Rectal smooth muscle tissue (tissue), 1 donor: ENCODE measurements at regions not wholly inside any gene's neighbourhood (a gene's known extent, or its start where the extent isn't known, plus 50 kb on each side); places are given as distances from the start of the nearest gene placed in this dataset.

Experiments used
- H3K27ac ChIP-seq: one replicate; pipeline ENCODE4 v1.7.0; 2013; ENCODE audit warnings: low read depth, low read length, inconsistent platforms
- H3K27me3 ChIP-seq: one replicate; pipeline ENCODE4 v1.7.0; 2013; ENCODE audit warnings: low read length; ENCODE audit not compliant: control insufficient read depth, insufficient read depth
- H3K36me3 ChIP-seq: one replicate; pipeline ENCODE4 v1.7.0; 2013; ENCODE audit warnings: low read length; ENCODE audit not compliant: control insufficient read depth, insufficient read depth
- H3K4me1 ChIP-seq: one replicate; pipeline ENCODE4 v1.7.0; 2013; ENCODE audit warnings: low read length; ENCODE audit not compliant: control insufficient read depth, insufficient read depth
- H3K4me3 ChIP-seq: one replicate; pipeline ENCODE4 v1.7.0; 2013; ENCODE audit warnings: low read length
- H3K9ac ChIP-seq: one replicate; pipeline ENCODE4 v1.7.0; 2013; ENCODE audit warnings: low read length

- Histone ChIP-seq H3K27ac (no peak overlapping the region), H3K4me3 (no peak overlapping the region), H3K4me1 (no peaks in the 10 kb centered on the region), H3K36me3 (no peaks in the 10 kb centered on the region), H3K9ac (no peak overlapping the region), H3K27me3 (peaks cover 3% of the 10 kb centered on the region)
Measured at GRCh38 chr22:44583061-44583760, 85.2 kb upstream of the RTL6 start.

GRCh38 chr22:44582016-44582415 is 84.0 kb upstream of the RTL6 start:
- peaks cover 3% of the 10 kb centered on the region for H3K27me3 ChIP-seq
- H3K36me3 ChIP-seq, result no peaks in the 10 kb centered on the region
- no peaks in the 10 kb centered on the region for H3K4me1 ChIP-seq
- H3K27ac ChIP-seq, result no peak overlapping the region
- H3K9ac ChIP-seq, result no peak overlapping the region
- H3K4me3 ChIP-seq, result no peak overlapping the region

- Histone ChIP-seq H3K36me3 (no peaks in the 10 kb centered on the region), H3K27ac (no peak overlapping the region), H3K27me3 (peaks cover 3% of the 10 kb centered on the region), H3K4me1 (no peaks in the 10 kb centered on the region), H3K4me3 (no peak overlapping the region), H3K9ac (no peak overlapping the region)
Measured at GRCh38 chr22:44581096-44581435, 83.0 kb upstream of the RTL6 start.

- Histone ChIP-seq H3K9ac (no peak overlapping the region), H3K27me3 (peaks cover 3% of the 10 kb centered on the region), H3K4me3 (no peak overlapping the region), H3K27ac (no peak overlapping the region), H3K36me3 (no peaks in the 10 kb centered on the region), H3K4me1 (no peaks in the 10 kb centered on the region)
Measured at GRCh38 chr22:44580176-44581095, 82.4 kb upstream of the RTL6 start.

- no peak overlapping the region for H3K4me3 ChIP-seq
- H3K27ac ChIP-seq, result no peak overlapping the region
- no peaks in the 10 kb centered on the region for H3K4me1 ChIP-seq
- H3K9ac ChIP-seq, result no peak overlapping the region
- H3K27me3 ChIP-seq, result no peaks in the 10 kb centered on the region
- no peaks in the 10 kb centered on the region for H3K36me3 ChIP-seq
Measured at GRCh38 chr22:44578516-44579230, 80.6 kb upstream of the RTL6 start.

- Histone ChIP-seq H3K36me3 (no peaks in the 10 kb centered on the region), H3K27ac (no peak overlapping the region), H3K4me3 (no peak overlapping the region), H3K27me3 (no peaks in the 10 kb centered on the region), H3K4me1 (no peaks in the 10 kb centered on the region), H3K9ac (no peak overlapping the region)
Measured at GRCh38 chr22:44578110-44578457, 80.1 kb upstream of the RTL6 start.

GRCh38 chr22:44577391-44578109 is 79.5 kb upstream of the RTL6 start:
- Histone ChIP-seq H3K27me3 (no peaks in the 10 kb centered on the region), H3K36me3 (no peaks in the 10 kb centered on the region), H3K27ac (no peak overlapping the region), H3K4me3 (no peak overlapping the region), H3K4me1 (no peaks in the 10 kb centered on the region), H3K9ac (no peak overlapping the region)

GRCh38 chr22:44576311-44577260 is 78.6 kb upstream of the RTL6 start:
- H3K4me3 ChIP-seq, result no peak overlapping the region
- no peak overlapping the region for H3K9ac ChIP-seq
- H3K36me3 ChIP-seq, result no peaks in the 10 kb centered on the region
- no peaks in the 10 kb centered on the region for H3K27me3 ChIP-seq
- H3K4me1 ChIP-seq, result no peaks in the 10 kb centered on the region
- H3K27ac ChIP-seq, result no peak overlapping the region

- Histone ChIP-seq H3K27ac (no peak overlapping the region), H3K4me3 (no peak overlapping the region), H3K4me1 (no peaks in the 10 kb centered on the region), H3K36me3 (no peaks in the 10 kb centered on the region), H3K9ac (no peak overlapping the region), H3K27me3 (no peaks in the 10 kb centered on the region)
Measured at GRCh38 chr22:44575381-44576268, 77.6 kb upstream of the RTL6 start.

GRCh38 chr22:44574640-44575380 is 76.8 kb upstream of the RTL6 start:
- no peaks in the 10 kb centered on the region for H3K4me1 ChIP-seq
- H3K27me3 ChIP-seq, result no peaks in the 10 kb centered on the region
- no peak overlapping the region for H3K9ac ChIP-seq
- H3K36me3 ChIP-seq, result no peaks in the 10 kb centered on the region
- H3K27ac ChIP-seq, result no peak overlapping the region
- H3K4me3 ChIP-seq, result no peak overlapping the region
